ENCODE measurements at regions not wholly inside any gene's neighbourhood (a gene's known extent, or its start where the extent isn't known, plus 50 kb on each side); places are given as distances from the start of the nearest gene placed in this dataset.

DNA sequence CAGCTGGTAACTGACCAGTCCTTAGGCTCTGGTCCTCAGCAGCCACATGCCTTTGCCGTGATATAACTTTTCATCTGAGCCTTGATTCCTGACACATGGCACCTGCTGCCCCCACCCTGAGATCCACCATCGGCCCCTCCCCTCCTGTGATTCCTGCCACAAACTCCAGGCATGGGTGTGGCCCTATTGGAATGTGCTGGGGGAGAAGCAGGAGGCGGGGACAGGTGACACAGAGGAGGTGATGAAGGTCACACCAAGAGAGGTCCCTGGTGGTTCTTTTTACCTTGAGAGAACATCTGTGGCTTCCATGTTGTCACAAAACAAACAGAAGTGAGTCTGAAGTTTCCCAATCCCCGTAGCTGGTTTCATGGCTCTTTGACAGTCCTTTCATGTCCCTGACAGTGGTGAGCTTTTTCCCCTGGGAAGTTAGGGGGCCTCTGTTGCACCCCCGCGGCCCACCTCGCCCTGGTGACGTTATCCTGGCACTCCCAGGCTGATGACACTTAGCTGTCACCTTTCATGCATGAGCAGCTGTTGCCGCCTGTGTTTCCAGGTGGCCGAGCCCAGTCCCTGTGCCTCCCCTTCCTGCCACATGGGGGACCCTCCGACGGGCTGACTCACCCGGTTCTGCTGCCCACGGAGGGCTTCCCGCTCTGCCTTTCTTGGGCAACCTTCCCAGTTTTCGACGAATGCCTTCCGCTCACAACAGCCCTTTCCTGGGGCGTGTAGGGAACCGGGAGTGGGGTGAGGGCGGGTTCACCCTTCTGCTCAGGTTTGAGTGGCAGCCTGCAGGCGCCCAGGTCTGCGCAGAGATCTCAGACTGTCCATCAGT lies 66.3 kb upstream of the GLI2 start (continued):
- peak; percentile 54; the same call in 1 of the 2 replicates for TF ChIP-seq PCBP1 (IDR thresholded peaks at IDR 0.05; ENCODE audit: borderline replicate concordance, low read depth, low read length)
- 0 out of 2 replicates have a peak, but pooled peaks have one; percentile 24 for TF ChIP-seq MEF2D (CRISPR knock-in tag; IDR thresholded peaks at IDR 0.05)
- TF ChIP-seq FOXA3 (CRISPR knock-in tag; IDR thresholded peaks at IDR 0.05) = peak; percentile 43
- TF ChIP-seq ZNF775 (CRISPR knock-in tag; IDR thresholded peaks at IDR 0.05; ENCODE audit: borderline replicate concordance) = no peak
- TF ChIP-seq MXI1 (IDR thresholded peaks at IDR 0.05; ENCODE audit: borderline replicate concordance, low read depth, low read length) = no peak
- TF ChIP-seq ZBTB8A (CRISPR knock-in tag; IDR thresholded peaks at IDR 0.05; ENCODE audit: borderline replicate concordance, low read depth) = no peak
- TF ChIP-seq ZSCAN22 (CRISPR knock-in tag; IDR thresholded peaks at IDR 0.05) = no peak
- no peak for TF ChIP-seq U2AF2 (IDR thresholded peaks at IDR 0.05; ENCODE audit: low read depth, low read length)
- TF ChIP-seq, protein P1, sequence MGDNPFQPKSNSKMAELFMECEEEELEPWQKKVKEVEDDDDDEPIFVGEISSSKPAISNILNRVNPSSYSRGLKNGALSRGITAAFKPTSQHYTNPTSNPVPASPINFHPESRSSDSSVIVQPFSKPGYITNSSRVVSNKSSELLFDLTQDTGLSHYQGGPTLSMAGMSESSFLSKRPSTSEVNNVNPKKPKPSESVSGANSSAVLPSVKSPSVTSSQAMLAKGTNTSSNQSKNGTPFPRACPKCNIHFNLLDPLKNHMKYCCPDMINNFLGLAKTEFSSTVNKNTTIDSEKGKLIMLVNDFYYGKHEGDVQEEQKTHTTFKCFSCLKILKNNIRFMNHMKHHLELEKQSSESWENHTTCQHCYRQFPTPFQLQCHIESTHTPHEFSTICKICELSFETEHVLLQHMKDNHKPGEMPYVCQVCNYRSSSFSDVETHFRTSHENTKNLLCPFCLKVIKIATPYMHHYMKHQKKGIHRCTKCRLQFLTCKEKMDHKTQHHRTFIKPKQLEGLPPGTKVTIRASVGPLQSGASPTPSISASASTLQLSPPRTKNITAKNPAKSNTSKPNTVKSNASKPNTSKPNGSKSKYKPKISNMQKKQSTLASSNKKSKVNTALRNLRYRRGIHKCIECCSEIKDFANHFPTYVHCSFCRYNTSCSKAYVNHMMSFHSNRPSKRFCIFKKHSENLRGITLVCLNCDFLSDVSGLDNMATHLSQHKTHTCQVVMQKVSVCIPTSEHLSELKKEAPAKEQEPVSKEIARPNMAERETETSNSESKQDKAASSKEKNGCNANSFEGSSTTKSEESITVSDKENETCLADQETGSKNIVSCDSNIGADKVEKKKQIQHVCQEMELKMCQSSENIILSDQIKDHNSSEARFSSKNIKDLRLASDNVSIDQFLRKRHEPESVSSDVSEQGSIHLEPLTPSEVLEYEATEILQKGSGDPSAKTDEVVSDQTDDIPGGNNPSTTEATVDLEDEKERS (CRISPR knock-in tag; IDR thresholded peaks at IDR 0.05) = peak; percentile 68; the same call in 1 of the 2 replicates
- no peak for TF ChIP-seq CHD4 (IDR thresholded peaks at IDR 0.05; ENCODE audit: borderline replicate concordance, low read length)
- TF ChIP-seq FOXP1 (IDR thresholded peaks at IDR 0.05) = no peak
- no peak for TF ChIP-seq FOXP1 (CRISPR knock-in tag; IDR thresholded peaks at IDR 0.05)
- no peak for TF ChIP-seq DNMT1 (CRISPR knock-in tag; IDR thresholded peaks at IDR 0.05)
- TF ChIP-seq, protein P2, sequence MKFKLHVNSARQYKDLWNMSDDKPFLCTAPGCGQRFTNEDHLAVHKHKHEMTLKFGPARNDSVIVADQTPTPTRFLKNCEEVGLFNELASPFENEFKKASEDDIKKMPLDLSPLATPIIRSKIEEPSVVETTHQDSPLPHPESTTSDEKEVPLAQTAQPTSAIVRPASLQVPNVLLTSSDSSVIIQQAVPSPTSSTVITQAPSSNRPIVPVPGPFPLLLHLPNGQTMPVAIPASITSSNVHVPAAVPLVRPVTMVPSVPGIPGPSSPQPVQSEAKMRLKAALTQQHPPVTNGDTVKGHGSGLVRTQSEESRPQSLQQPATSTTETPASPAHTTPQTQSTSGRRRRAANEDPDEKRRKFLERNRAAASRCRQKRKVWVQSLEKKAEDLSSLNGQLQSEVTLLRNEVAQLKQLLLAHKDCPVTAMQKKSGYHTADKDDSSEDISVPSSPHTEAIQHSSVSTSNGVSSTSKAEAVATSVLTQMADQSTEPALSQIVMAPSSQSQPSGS (CRISPR knock-in tag; IDR thresholded peaks at IDR 0.05) = peak; percentile 86
- TF ChIP-seq CEBPB (IDR thresholded peaks at IDR 0.05; ENCODE audit: borderline replicate concordance, low read depth, low read length) = peak; percentile 81
- TF ChIP-seq ZNF768 (CRISPR knock-in tag; IDR thresholded peaks at IDR 0.05) = 0 out of 2 replicates have a peak, but pooled peaks have one; percentile 35
- TF ChIP-seq ZNF746 (CRISPR knock-in tag; IDR thresholded peaks at IDR 0.05) = peak; percentile 37; the same call in 1 of the 2 replicates
- TF ChIP-seq, protein P3, sequence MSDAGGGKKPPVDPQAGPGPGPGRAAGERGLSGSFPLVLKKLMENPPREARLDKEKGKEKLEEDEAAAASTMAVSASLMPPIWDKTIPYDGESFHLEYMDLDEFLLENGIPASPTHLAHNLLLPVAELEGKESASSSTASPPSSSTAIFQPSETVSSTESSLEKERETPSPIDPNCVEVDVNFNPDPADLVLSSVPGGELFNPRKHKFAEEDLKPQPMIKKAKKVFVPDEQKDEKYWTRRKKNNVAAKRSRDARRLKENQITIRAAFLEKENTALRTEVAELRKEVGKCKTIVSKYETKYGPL (CRISPR knock-in tag; IDR thresholded peaks at IDR 0.05) = no peak
